SIG-M5 treated with dmso at 0.1 percent for 504 hours (cell line): ENCODE measurements at regions not wholly inside any gene's neighbourhood (a gene's known extent, or its start where the extent isn't known, plus 50 kb on each side); places are given as distances from the start of the nearest gene placed in this dataset.
A peak's percentile ranks its signal among the peaks of the same experiment; 100 is the strongest.
"Not testable (repeated sequence)": the region's sequence is repeated elsewhere in the genome, so short reads cannot be mapped to it uniquely, and the experiment has no call there.

Experiments
- DNase-seq: peaks from one replicate; lab custom pipeline; 2025; ENCODE audit not compliant: unreplicated experiment; lab: John Stamatoyannopoulos, UW

- peak; percentile 16 for DNase-seq
Measured at GRCh38 chr3:110576960-110577359, 494.7 kb upstream of the NECTIN3 start.

- DNase-seq: no peak
Measured at GRCh38 chr3:110577854-110578253, 493.8 kb upstream of the NECTIN3 start.

DNA sequence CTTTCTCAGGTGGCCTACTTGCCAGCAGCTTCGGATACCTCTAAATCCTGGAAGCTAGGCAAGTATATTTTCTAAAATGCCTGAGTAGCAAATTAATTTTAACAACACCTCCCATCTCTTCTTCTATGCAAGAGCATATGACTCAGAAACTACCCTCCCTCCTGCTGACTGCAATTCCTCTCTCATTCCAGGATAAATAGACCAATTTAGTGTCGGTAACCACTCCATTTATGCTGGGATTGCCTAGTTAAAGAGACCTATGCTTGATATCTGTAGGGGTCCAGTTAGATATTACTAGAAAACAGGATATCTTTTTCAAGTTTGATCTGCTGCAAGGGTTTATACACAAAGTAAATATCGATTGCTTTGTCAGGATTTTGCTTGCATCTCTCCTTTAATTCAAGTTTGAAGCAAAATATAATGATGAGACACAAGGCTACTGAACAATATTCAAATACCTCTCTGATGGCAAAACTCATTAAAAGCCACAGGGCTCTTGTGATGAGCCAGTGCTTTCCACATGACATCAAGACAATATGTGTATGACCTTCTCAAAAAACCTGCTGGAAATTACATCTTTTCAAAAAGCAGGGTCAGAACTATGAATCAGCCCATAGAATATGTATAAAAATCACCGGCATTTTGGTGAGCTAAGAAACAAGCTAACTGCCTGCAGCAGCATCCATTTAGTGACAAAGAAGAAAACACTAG, 491.6 kb upstream of the NECTIN3 start:
- no peak for DNase-seq

- peak; percentile 28 for DNase-seq
Measured at GRCh38 chr3:110583373-110583935, 488.2 kb upstream of the NECTIN3 start.

DNA sequence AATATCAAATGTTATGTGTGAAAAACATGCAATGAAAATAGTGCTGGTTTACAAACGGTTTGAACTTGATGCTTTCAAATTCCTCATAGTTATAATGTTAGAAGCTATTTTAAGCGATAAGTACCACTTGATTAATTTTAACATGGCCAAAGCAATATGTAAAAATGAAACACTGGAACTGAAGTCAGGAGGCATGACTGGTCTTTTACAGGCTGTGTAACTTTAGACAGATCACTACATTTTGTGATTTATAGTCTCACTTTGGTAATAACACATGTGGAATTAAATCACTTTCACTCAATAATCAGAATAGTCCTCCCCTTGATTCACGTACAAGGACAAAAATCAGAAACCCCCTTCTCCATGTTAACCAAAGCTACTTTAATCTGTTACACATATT, 482.7 kb upstream of the NECTIN3 start:
- no peak for DNase-seq

GRCh38 chr3:110589341-110589740, 482.3 kb upstream of the NECTIN3 start:
- DNase-seq: no peak

DNA sequence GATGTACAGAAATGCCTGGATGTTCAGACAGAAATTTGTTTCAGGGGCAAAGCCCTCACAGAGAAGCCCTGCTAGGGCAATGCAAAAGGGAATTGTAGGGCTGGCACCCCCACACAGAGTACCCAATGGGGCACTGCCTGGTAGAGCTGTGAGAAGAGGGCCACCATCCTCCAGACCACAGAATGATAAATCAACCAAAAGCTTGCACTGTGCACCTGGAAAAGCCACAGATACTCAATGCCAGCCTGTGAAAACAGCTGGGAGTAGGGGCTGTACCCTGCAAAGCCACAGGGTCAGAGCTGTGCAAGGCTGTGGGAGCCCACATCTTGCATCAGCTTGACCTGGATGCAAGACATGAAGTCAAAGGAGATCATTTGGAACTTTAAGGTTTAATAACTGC, 477.9 kb upstream of the NECTIN3 start:
- no peak for DNase-seq

DNA sequence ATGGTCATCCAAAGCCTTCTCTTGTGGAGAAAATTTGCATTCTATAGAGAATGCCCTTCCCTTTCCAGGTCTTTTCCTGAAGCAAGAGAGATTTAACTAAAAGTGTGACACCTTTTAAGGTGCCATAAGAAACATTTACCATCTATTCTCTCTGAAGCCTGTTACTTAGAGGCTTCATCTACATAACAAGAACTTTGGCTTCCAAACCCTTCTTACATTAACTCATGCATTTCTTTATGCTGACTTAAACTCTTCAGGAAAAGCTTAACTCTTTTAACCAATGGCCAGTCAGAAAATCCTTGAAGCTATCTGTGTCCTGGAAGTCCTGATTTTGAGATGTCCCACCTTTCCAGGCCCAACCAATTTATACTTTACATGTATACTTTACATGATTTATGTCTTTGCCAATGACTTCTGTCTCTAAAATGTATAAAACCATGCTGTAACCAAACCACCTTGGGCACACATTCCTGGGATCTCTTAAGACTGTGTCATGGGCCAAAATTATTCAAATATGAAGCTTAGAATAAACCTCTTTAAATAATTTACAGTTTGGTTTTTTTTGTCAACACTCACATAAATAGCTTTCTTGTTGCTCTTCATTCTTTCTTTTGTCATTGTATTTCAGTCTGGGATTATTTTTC, 472.6 kb upstream of the NECTIN3 start:
- no peak for DNase-seq

GRCh38 chr3:110608566-110608965, 463.1 kb upstream of the NECTIN3 start:
- no peak for DNase-seq

DNA sequence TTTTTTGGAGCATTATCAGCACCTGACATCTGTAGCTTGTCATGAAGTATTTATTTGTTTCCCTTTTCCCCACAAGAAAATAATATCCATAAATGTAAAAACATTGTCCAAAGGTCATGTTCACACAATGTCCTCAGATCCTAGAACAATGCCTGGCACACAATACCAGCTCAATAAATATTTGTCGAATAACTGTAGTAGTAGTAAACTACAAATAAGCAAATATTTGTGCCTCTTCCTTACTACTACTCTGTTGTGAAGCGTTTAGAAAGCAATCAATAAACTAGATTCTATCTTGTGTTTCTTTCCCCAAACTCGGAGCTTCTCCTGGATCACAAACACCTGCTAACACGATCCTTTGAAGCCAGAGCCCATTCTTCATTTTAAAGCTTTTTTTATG, 459.6 kb upstream of the NECTIN3 start:
- DNase-seq: no peak

DNA sequence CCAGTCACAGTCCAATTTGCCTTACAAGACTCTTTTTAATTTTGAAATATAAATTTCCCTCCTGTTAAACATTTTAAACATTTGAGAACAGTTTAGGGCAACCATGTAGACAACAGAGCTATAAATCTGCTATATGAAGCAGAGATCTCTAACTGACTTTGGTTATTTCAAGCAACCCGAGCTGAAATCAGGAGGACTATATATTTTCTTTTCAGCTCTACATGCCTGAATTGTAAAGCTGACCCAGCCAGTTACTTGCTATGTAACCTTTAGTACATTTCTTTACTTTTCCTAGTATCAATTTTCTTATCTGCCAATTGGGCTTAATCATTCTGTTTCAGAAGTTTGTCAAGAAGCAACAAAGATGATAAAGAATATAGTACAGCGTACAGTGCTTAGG, 457.4 kb upstream of the NECTIN3 start:
- no peak for DNase-seq

DNA sequence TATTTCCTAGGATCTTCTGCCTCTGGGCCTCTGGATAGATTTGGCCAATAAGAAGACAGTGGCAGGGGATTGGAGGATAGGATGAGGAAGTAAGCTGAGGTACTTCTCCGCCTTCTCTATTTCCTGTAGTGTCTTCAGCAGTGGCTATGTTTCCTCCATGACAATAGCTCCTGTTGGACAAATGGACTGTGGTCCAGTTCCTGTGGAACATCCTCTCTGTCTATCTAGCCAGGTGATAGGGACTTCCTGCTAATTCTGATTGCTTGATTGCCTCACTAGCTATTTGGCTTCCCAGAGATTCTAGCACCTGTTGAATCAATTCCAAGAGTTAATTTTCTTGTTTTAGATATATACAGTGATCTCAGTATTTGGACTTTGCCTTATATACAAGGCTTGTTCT, 456.2 kb upstream of the NECTIN3 start:
- no peak for DNase-seq

GRCh38 chr3:110618512-110619226, 452.9 kb upstream of the NECTIN3 start:
- DNase-seq: no peak

- no peak for DNase-seq
Measured at GRCh38 chr3:110620118-110620517, 451.5 kb upstream of the NECTIN3 start.

GRCh38 chr3:110623571-110623970, 448.0 kb upstream of the NECTIN3 start:
- DNase-seq: no peak

- no peak for DNase-seq
Measured at GRCh38 chr3:110624576-110624975, 447.0 kb upstream of the NECTIN3 start.

GRCh38 chr3:110625201-110625747, 446.3 kb upstream of the NECTIN3 start:
- no peak for DNase-seq

DNA sequence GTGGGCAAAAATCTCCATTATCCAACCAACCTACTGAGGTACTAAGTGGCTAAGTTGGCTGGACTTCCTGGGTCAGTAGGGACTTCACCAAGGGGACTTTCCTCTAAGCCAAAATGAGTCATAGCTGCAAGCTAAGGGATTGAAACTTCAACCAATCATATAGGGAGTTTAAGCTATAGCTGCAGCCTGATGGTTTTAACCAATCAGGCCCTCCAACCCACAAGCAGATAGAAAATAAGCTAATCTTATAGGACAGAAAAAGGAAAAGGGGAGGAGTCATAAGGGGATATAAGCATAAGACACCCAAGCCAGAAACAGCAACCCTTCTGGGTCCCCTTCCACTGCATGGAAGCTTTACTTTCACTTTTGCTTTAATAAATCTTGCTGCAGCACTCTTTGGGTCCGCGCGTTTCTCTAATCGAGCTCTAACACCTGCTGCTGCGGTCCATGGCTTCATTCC, 444.9 kb upstream of the NECTIN3 start:
- DNase-seq: not testable (repeated sequence)

GRCh38 chr3:110628650-110629301, 442.8 kb upstream of the NECTIN3 start:
- no peak for DNase-seq

- no peak for DNase-seq
Measured at GRCh38 chr3:110629917-110630316, 441.7 kb upstream of the NECTIN3 start.

GRCh38 chr3:110644203-110644602, 427.4 kb upstream of the NECTIN3 start:
- DNase-seq: no peak
